ENCODE measurements at regions not wholly inside any gene's neighbourhood (a gene's known extent, or its start where the extent isn't known, plus 50 kb on each side); places are given as distances from the start of the nearest gene placed in this dataset.

- in situ Hi-C loops (cut with MboI) (no loop called here), intact Hi-C loops (cut with micrococcal nuclease) (no loop called here)
- Histone ChIP-seq H3K9ac (ENCODE audit: insufficient read depth in 1 of 2, low read depth in 2 of 2, low read length in 2 of 2) (no peak overlapping the region), H2AFZ (ENCODE audit: low read depth, low read length) (no peak overlapping the region), H4K20me1 (replicated peaks; ENCODE audit: control insufficient read depth, insufficient read depth, low read length) (no peaks in the 10 kb centered on the region), H3K4me3 (no peak overlapping the region), H3K9me3 (replicated peaks; ENCODE audit: control insufficient read depth, insufficient read depth, low read depth, low read length) (no peaks in the 10 kb centered on the region), H3K9me1 (ENCODE audit: control insufficient read depth, insufficient read depth, low read length) (no peaks in the 10 kb centered on the region), H3K27me3 (ENCODE audit: control insufficient read depth in 2 of 2, insufficient read depth in 2 of 2, low read length in 2 of 2) (no peaks in the 10 kb centered on the region; a peak in 2 of 5 replicates), H3K36me3 (ENCODE audit: control insufficient read depth, insufficient read depth, low read length) (no peaks in the 10 kb centered on the region), H3K27ac (ENCODE audit: extremely low read depth, low read depth, low read length) (no peak overlapping the region), H3K4me2 (ENCODE audit: insufficient read depth, low read length) (no peak overlapping the region), H3K79me2 (ENCODE audit: control insufficient read depth, insufficient read depth, low read length) (no peaks in the 10 kb centered on the region), H3K4me1 (replicated peaks in 1 of 2; ENCODE audit: control insufficient read depth in 2 of 2, insufficient read depth in 2 of 2, low read length in 2 of 2) (no peaks in the 10 kb centered on the region)
- BruUV-seq (replicated peaks) = no TSS peak
- no peak for DNase-seq (ENCODE audit: extremely low read depth in 1 of 4, low spot score in 3 of 4)
- FAIRE-seq = no peak
- ATAC-seq = no peak
- WGBS (ENCODE audit: insufficient coverage, low coverage, missing lambda C conversion rate) = 3% methylated on average over 5 of the region's 5 CpGs
- POLR2A ChIA-PET = no interaction called here
- no peak for TF ChIP-seq MCM3 (IDR thresholded peaks at IDR 0.05)
- TF ChIP-seq DACH1 (IDR thresholded peaks at IDR 0.05; ENCODE audit: partially characterized antibody) = no peak
- TF ChIP-seq PBX2 (CRISPR knock-in tag; IDR thresholded peaks at IDR 0.05; ENCODE audit: low read depth) = no peak
- TF ChIP-seq PBX2 (tag; conservative IDR thresholded peaks at IDR 0.05; ENCODE audit: low read depth) = no peak
- TF ChIP-seq ZNF584 (CRISPR knock-in tag; IDR thresholded peaks at IDR 0.05; ENCODE audit: low read depth) = no peak
- no peak for TF ChIP-seq ZFP1 (CRISPR knock-in tag; IDR thresholded peaks at IDR 0.05)
- TF ChIP-seq COPS2 (conservative IDR thresholded peaks at IDR 0.05) = no peak
- no peak for TF ChIP-seq SRSF1 (IDR thresholded peaks at IDR 0.05; ENCODE audit: low read depth, low read length)
- TF ChIP-seq SUPT5H (IDR thresholded peaks at IDR 0.05) = no peak
- TF ChIP-seq MIER1 (IDR thresholded peaks at IDR 0.05; ENCODE audit: low read depth) = no peak
- no peak for TF ChIP-seq AFF1 (IDR thresholded peaks at IDR 0.05; ENCODE audit: low read depth in 1 of 2, partially characterized antibody in 2 of 2)
- TF ChIP-seq E2F6 (IDR thresholded peaks at IDR 0.05; ENCODE audit: borderline replicate concordance in 1 of 2, extremely low read depth in 1 of 2, insufficient read depth in 1 of 2, insufficient read length in 1 of 2, low read depth in 1 of 2, low read length in 1 of 2, poor library complexity in 1 of 2, severe bottlenecking in 1 of 2) = no peak
- no peak for TF ChIP-seq C11orf30 (IDR thresholded peaks at IDR 0.05; ENCODE audit: low read depth)
- CTCF ChIA-PET (ENCODE audit: low intra/inter-chr PET ratio) = interaction anchor here (0.6 kb wide), 1 partner anchor 300 kb away, joined by 3 read pairs; no protein-coding TSS in a partner anchor
Measured at GRCh38 chr17:6249732-6250131, 179.6 kb downstream of the WSCD1 start.

All from K562 (cell line).